IMR-90 (cell line): ENCODE measurements at regions not wholly inside any gene's neighbourhood (a gene's known extent, or its start where the extent isn't known, plus 50 kb on each side); places are given as distances from the start of the nearest gene placed in this dataset.

ENCODE experiments used
- ATAC-seq: fragments of 200-7000 bp; cut with Tn5 transposase; 2 replicates; pipeline ENCODE4 v1.9.1; 2020; ENCODE audit warnings: low read depth, mild to moderate bottlenecking, moderate library complexity
- BruUV-seq: library from RNA; stranded (reverse); fragments of 400-500 nt; replicated peaks from 2 replicates; lab custom pipeline; 2021; lab: Mats Ljungman, UMichigan
- CTCF ChIA-PET: fragments of 300-600 bp; formaldehyde crosslinking; extraction: SDS; loops from one replicate; lab custom pipeline; 2021; ENCODE audit warnings: antibody characterized with exemption; lab: Yijun Ruan, JAX
- POLR2A ChIA-PET: fragments of 300-600 bp; sonication (Branson Sonifier 250); formaldehyde crosslinking; loops from one replicate; lab custom pipeline; 2022; ENCODE audit warnings: antibody characterized with exemption; ENCODE audit not compliant: unreplicated experiment; lab: Charles Lee
- DNase-seq: peaks from one replicate; pipeline ENCODE4 v3.0.0; 2013
- H2AFZ ChIP-seq: replicated peaks from 2 replicates; pipeline ENCODE3; 2013; ENCODE audit warnings: low read length, mild to moderate bottlenecking; ENCODE audit not compliant: poor library complexity
- H2AK5ac ChIP-seq: 2 replicates; pipeline ENCODE4 v1.6.1; 2013; ENCODE audit warnings: low read depth, low read length, inconsistent platforms
- H2AK9ac ChIP-seq: replicated peaks from 2 replicates; pipeline ENCODE3; 2013; ENCODE audit warnings: mild to moderate bottlenecking, low read depth, low read length, moderate library complexity; ENCODE audit not compliant: poor library complexity
- H2BK120ac ChIP-seq: 2 replicates; pipeline ENCODE4 v1.6.1; 2013; ENCODE audit warnings: low read depth, low read length, inconsistent platforms
- H2BK15ac ChIP-seq: 3 replicates; pipeline ENCODE4 v1.6.1; 2013; ENCODE audit warnings: low read depth, low read length, inconsistent platforms
- H2BK20ac ChIP-seq: 2 replicates; pipeline ENCODE4 v1.6.1; 2013; ENCODE audit warnings: low read depth, mild to moderate bottlenecking, inconsistent platforms, low read length, moderate library complexity
- H2BK5ac ChIP-seq: 2 replicates; pipeline ENCODE4 v1.6.1; 2013; ENCODE audit warnings: mild to moderate bottlenecking, low read depth, low read length, inconsistent platforms; ENCODE audit not compliant: poor library complexity, severe bottlenecking
- H3K14ac ChIP-seq: replicated peaks from 2 replicates; pipeline ENCODE4 v1.6.1; 2013; ENCODE audit warnings: low read depth, low read length, inconsistent platforms
- H3K18ac ChIP-seq: 2 replicates; pipeline ENCODE4 v1.6.1; 2013; ENCODE audit warnings: low read depth, low read length, control low read depth
- H3K23ac ChIP-seq: 2 replicates; pipeline ENCODE4 v1.6.1; 2013; ENCODE audit warnings: low read depth, low read length, inconsistent platforms
- H3K27ac ChIP-seq: 2 replicates; pipeline ENCODE4 v1.5.1; 2013; ENCODE audit warnings: mild to moderate bottlenecking, control low read depth, low read length; ENCODE audit not compliant: insufficient read depth
- H3K27me3 ChIP-seq: 2 replicates; pipeline ENCODE4 v1.6.1; 2013; ENCODE audit warnings: low read length; ENCODE audit not compliant: control insufficient read depth, insufficient read depth
- H3K36me3 ChIP-seq: 2 replicates; pipeline ENCODE4 v1.6.1; 2013; ENCODE audit warnings: low read length, mixed read lengths; ENCODE audit not compliant: control insufficient read depth, insufficient read depth
- H3K4ac ChIP-seq: 2 replicates; pipeline ENCODE4 v1.6.1; 2013; ENCODE audit warnings: low read depth, low read length, inconsistent platforms
- H3K4me1 ChIP-seq: 2 replicates; pipeline ENCODE4 v1.6.1; 2013; ENCODE audit warnings: low read length, mixed read lengths; ENCODE audit not compliant: control insufficient read depth, insufficient read depth
- H3K4me2 ChIP-seq: 2 replicates; pipeline ENCODE4 v1.6.1; 2013; ENCODE audit warnings: low read depth, mild to moderate bottlenecking, control low read depth, low read length, moderate library complexity
- H3K4me3 ChIP-seq: 2 replicates; pipeline ENCODE4 v1.5.1; 2013; ENCODE audit warnings: low read depth, mild to moderate bottlenecking, control low read depth, low read length, moderate library complexity; ENCODE audit not compliant: insufficient read depth
- H3K56ac ChIP-seq: 2 replicates; pipeline ENCODE4 v1.6.1; 2013; ENCODE audit warnings: low read length, inconsistent platforms; ENCODE audit not compliant: insufficient read depth; ENCODE audit errors: extremely low read depth
- H3K79me1 ChIP-seq, 2 experiments: 2 replicates each; pipeline ENCODE4 v1.6.1; 2013; ENCODE audit warnings: low read length in 2 of 2, inconsistent platforms in 1 of 2, low read depth in 1 of 2
- H3K9ac ChIP-seq: 2 replicates; pipeline ENCODE4 v1.6.1; 2013; ENCODE audit warnings: low read depth, low read length, control low read depth
- H3K9me1 ChIP-seq: 2 replicates; pipeline ENCODE4 v1.6.1; 2013; ENCODE audit warnings: low read length, inconsistent platforms; ENCODE audit not compliant: insufficient read depth
- H3K9me3 ChIP-seq: 2 replicates; pipeline ENCODE4 v1.6.1; 2013; ENCODE audit warnings: low read length; ENCODE audit not compliant: control insufficient read depth, insufficient read depth
- H4K20me1 ChIP-seq: 2 replicates; pipeline ENCODE4 v1.6.1; 2013; ENCODE audit warnings: low read length, inconsistent platforms; ENCODE audit not compliant: insufficient read depth
- H4K5ac ChIP-seq: 2 replicates; pipeline ENCODE4 v1.6.1; 2013; ENCODE audit warnings: mild to moderate bottlenecking, low read depth, low read length, control low read depth
- H4K8ac ChIP-seq, 2 experiments: 2 replicates each; pipeline ENCODE4 v1.6.1; 2013; ENCODE audit warnings: low read depth in 2 of 2, low read length in 2 of 2, control low read depth in 1 of 2, inconsistent platforms in 1 of 2
- H4K91ac ChIP-seq: 2 replicates; pipeline ENCODE4 v1.6.1; 2013; ENCODE audit warnings: low read depth, low read length, inconsistent platforms; ENCODE audit not compliant: insufficient read depth
- CTCF ChIP-seq: conservative IDR thresholded peaks from 2 replicates; pipeline ENCODE4 v1.5.1; 2012; ENCODE audit warnings: mild to moderate bottlenecking, low read depth, low read length, improper control_type of control experiment
- MAFK ChIP-seq: IDR thresholded peaks from 2 replicates; pipeline ENCODE4 v1.6.1; 2012; ENCODE audit warnings: low read depth, low read length, improper control_type of control experiment
- MAZ ChIP-seq: IDR thresholded peaks from 2 replicates; pipeline ENCODE4 v1.6.1; 2012; ENCODE audit warnings: low read depth, mild to moderate bottlenecking, low read length, improper control_type of control experiment, moderate library complexity, borderline replicate concordance
- MXI1 ChIP-seq: IDR thresholded peaks from 2 replicates; pipeline ENCODE4 v1.6.1; 2012; ENCODE audit warnings: low read depth, mild to moderate bottlenecking, low read length, moderate library complexity, borderline replicate concordance
- NFE2L2 ChIP-seq: fragments of 150-350 bp; IDR thresholded peaks from 2 replicates; pipeline ENCODE4 v1.6.1; 2016; ENCODE audit warnings: low read depth, mild to moderate bottlenecking, low read length
- RAD21 ChIP-seq: IDR thresholded peaks from 2 replicates; pipeline ENCODE4 v1.6.1; 2012; ENCODE audit warnings: low read length, improper control_type of control experiment
- WGBS, 2 experiments: methylation state at CpG; one replicate each; pipeline versions ENCODE4 v1.1.5 to v1.1.7; 2013; ENCODE audit warnings: missing lambda C conversion rate in 2 of 2; ENCODE audit not compliant: insufficient read length in 1 of 2; ENCODE audit errors: extremely low coverage in 2 of 2; 5-methylcytosine and 5-hydroxymethylcytosine counted together
- dilution Hi-C: fragments of 300-500 bp; cut with HindIII; formaldehyde crosslinking; loops from one replicate; pipeline ENCODE4 v1.14.3; 2018; ENCODE audit warnings: low sequenced_read_pairs; ENCODE audit not compliant: unreplicated experiment
- in situ Hi-C: fragments of 300-500 bp; cut with MboI; formaldehyde crosslinking; loops from 3 replicates; pipeline ENCODE4 v1.14.3; 2019; ENCODE audit warnings: low sequenced_read_pairs, inconsistent platforms, mixed read lengths
- intact Hi-C: fragments of 100-400 bp; cut with micrococcal nuclease; formaldehyde crosslinking; loops from 2 replicates; pipeline ENCODE4 v1.10.0; 2022

DNA sequence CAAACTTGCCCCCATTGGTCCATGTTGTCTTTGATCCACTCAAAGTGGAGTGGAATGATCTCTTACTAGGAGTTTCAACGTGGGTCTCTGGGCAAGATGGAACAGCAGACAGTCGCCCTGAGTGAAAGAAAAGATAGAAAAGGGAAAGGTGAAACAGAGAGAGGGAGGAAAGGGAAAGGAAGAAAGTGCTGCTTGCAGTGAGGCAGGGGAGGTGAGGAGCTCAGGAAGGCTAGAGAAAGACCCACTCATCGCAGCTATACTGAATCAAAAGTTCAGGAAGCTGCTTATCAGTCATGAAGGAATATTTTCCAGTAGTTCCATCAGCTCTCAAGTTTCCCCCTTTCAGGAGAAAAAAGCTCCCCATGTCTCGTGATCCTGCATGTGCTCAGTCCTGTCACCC lies 86.9 kb downstream of the ZNF467 start:
- WGBS, 2 experiments: 21% methylated on average over 3 of the region's 4 CpGs; no CpG with 5 or more reads in 1 of the 2 experiments
- Histone ChIP-seq H3K27ac (no peak overlapping the region), H2BK5ac (no peak overlapping the region), H2AFZ (no peak overlapping the region), H4K91ac (no peak overlapping the region), H3K4me1 (no peaks in the 10 kb centered on the region), H3K4ac (no peak overlapping the region), H3K56ac (no peak overlapping the region), H2AK5ac (no peak overlapping the region), H3K4me2 (0 out of 2 replicates have a peak overlapping the region, but pooled peaks have one; percentile 14), H3K36me3 (no peaks in the 10 kb centered on the region), H3K18ac (0 out of 2 replicates have a peak overlapping the region, but pooled peaks have one; percentile 35), H4K5ac (no peak overlapping the region), H3K14ac (no peak overlapping the region), H4K20me1 (no peaks in the 10 kb centered on the region), H3K9ac (no peak overlapping the region), H2BK20ac (no peak overlapping the region), H4K8ac (no peak overlapping the region), H3K23ac (no peak overlapping the region), H2AK9ac (no peak overlapping the region), H3K27me3 (peaks cover 4% of the 10 kb centered on the region; the same call in 1 of the 2 replicates), H2BK120ac (no peak overlapping the region), H2BK15ac (no peak overlapping the region), H3K9me3 (peaks cover 2% of the 10 kb centered on the region; the same call in 1 of the 2 replicates), H3K9me1 (no peaks in the 10 kb centered on the region; the same call in 1 of the 2 replicates), H3K79me1 (no peaks in the 10 kb centered on the region), H3K4me3 (no peak overlapping the region)
- BruUV-seq: no TSS peak
- intact Hi-C loops: no loop called here
- CTCF ChIA-PET: no interaction called here
- DNase-seq (no peak), ATAC-seq (no peak)
- dilution Hi-C loops: no loop called here
- in situ Hi-C loops: no loop called here
- POLR2A ChIA-PET: no interaction called here
- TF ChIP-seq MAFK (no peak), MAZ (no peak), MXI1 (no peak), NFE2L2 (no peak), RAD21 (no peak), CTCF (no peak)
